ENCODE measurements at regions not wholly inside any gene's neighbourhood (a gene's known extent, or its start where the extent isn't known, plus 50 kb on each side); places are given as distances from the start of the nearest gene placed in this dataset.

- WGBS (ENCODE audit: low lambda C conversion rate), result 4% methylated on average over 7 of the region's 7 CpGs
- no peaks in the 10 kb centered on the region for H3K79me2 ChIP-seq (ENCODE audit: insufficient read depth)
- no peaks in the 10 kb centered on the region for H4K20me1 ChIP-seq (ENCODE audit: insufficient read depth)
- CTCF ChIA-PET, result interaction anchor here (0.9 to 5.6 kb wide), 9 partner anchors 88 to 658 kb away, joined by 3 to 42 read pairs (median 3); no protein-coding TSS in a partner anchor
- peaks cover 3 to 40% of the 10 kb centered on the region in 2 experiments; a peak in 2 of 4 replicates for H3K4me1 ChIP-seq (ENCODE audit: control insufficient read depth in 1 of 2, insufficient read depth in 2 of 2, low read depth in 1 of 2, low read length in 1 of 2)
- peak overlapping the region; percentile 36 to 100; a peak in 3 of 4 replicates for H3K27ac ChIP-seq (ENCODE audit: low read depth in 2 of 2, low read length in 1 of 2)
- H3K9me3 ChIP-seq, result no peaks in the 10 kb centered on the region
- no peaks in the 10 kb centered on the region for H3K27me3 ChIP-seq (ENCODE audit: insufficient read depth)
- peak overlapping the region in 1 of 2 experiments; percentile 35; a peak in 2 of 4 replicates for H3K4me3 ChIP-seq (ENCODE audit: low read depth in 2 of 2, low read length in 1 of 2)
- peaks cover 8% of the 10 kb centered on the region for H3F3A ChIP-seq (replicated peaks; ENCODE audit: insufficient read depth)
- no peak overlapping the region for H3K9ac ChIP-seq
- DNase-seq, result peak; percentile 7
- no peaks in the 10 kb centered on the region for H3K36me3 ChIP-seq (replicated peaks in 1 of 2; ENCODE audit: control insufficient read depth in 1 of 2, insufficient read depth in 2 of 2, low read length in 1 of 2)
- POLR2A ChIA-PET, result interaction anchor here (0.9 to 2.5 kb wide), 9 partner anchors 13 to 659 kb away, joined by 3 to 26 read pairs (median 5); partner anchors contain the start of gene MEIS2
- peak overlapping the region; percentile 14; the same call in 1 of the 2 replicates for H3K4me2 ChIP-seq
- H2AFZ ChIP-seq (ENCODE audit: low read depth), result peak overlapping the region; percentile 71
- no peaks in the 10 kb centered on the region for H3K9me2 ChIP-seq
- no peak for TF ChIP-seq CHD2 (IDR thresholded peaks at IDR 0.05; ENCODE audit: low read length, partially characterized antibody)
- peak in 1 of 2 experiments; percentile 63; a peak in 2 of 4 replicates for TF ChIP-seq EP300 (IDR thresholded peaks at IDR 0.05; ENCODE audit: borderline replicate concordance in 1 of 2, low read depth in 1 of 2, low read length in 1 of 2)
- TF ChIP-seq IRF3 (IDR thresholded peaks at IDR 0.05; ENCODE audit: low read depth, low read length), result no peak
- no peak for TF ChIP-seq SIN3A (IDR thresholded peaks at IDR 0.05; ENCODE audit: borderline replicate concordance, low read depth, low read length)
- TF ChIP-seq NFIC (IDR thresholded peaks at IDR 0.05; ENCODE audit: borderline replicate concordance), result no peak
- TF ChIP-seq YY1 (IDR thresholded peaks at IDR 0.05; ENCODE audit: low read depth), result no peak; the same call in 1 of the 2 replicates
- peak; percentile 29; the same call in 1 of the 2 replicates for TF ChIP-seq PBX3 (IDR thresholded peaks at IDR 0.05)
- no peak for TF ChIP-seq MXI1 (IDR thresholded peaks at IDR 0.05; ENCODE audit: low read depth, low read length)
- no peak for TF ChIP-seq REST (IDR thresholded peaks at IDR 0.05; ENCODE audit: low read depth, low read length)
- TF ChIP-seq TAF1 (IDR thresholded peaks at IDR 0.05; ENCODE audit: borderline replicate concordance, low read depth, low read length), result no peak
- TF ChIP-seq JUND (IDR thresholded peaks at IDR 0.05), result no peak
- TF ChIP-seq POLR2AphosphoS5 (IDR thresholded peaks at IDR 0.05; ENCODE audit: low read depth, low read length), result no peak; the same call in 1 of the 2 replicates
- no peak for TF ChIP-seq RCOR1 (IDR thresholded peaks at IDR 0.05; ENCODE audit: low read length)
- TF ChIP-seq ZBTB33 (IDR thresholded peaks at IDR 0.05; ENCODE audit: borderline replicate concordance, low read depth), result no peak
- no peak for TF ChIP-seq USF2 (IDR thresholded peaks at IDR 0.05; ENCODE audit: borderline replicate concordance, low read depth, low read length)
- no peak for TF ChIP-seq MAX (IDR thresholded peaks at IDR 0.05; ENCODE audit: low read depth)
- TF ChIP-seq NRF1 (IDR thresholded peaks at IDR 0.05; ENCODE audit: low read depth, low read length), result no peak
- no peak for TF ChIP-seq MEF2A (IDR thresholded peaks at IDR 0.05; ENCODE audit: borderline replicate concordance, low read depth)
- TF ChIP-seq FOXJ3 (CRISPR knock-in tag; IDR thresholded peaks at IDR 0.05), result peak; percentile 19
- no peak for TF ChIP-seq EZH2phosphoT487 (IDR thresholded peaks at IDR 0.05; ENCODE audit: borderline replicate concordance, low read depth)
- TF ChIP-seq RFX5 (IDR thresholded peaks at IDR 0.05; ENCODE audit: low read length), result no peak
- no peak for TF ChIP-seq CTCF (IDR thresholded peaks at IDR 0.05)
Measured at GRCh38 chr15:37221671-37222145, 121.4 kb upstream of the MEIS2 start.

All from SK-N-SH (cell line).